C4-2B (cell line): ENCODE measurements at regions not wholly inside any gene's neighbourhood (a gene's known extent, or its start where the extent isn't known, plus 50 kb on each side); places are given as distances from the start of the nearest gene placed in this dataset.

Experiments
- H3K27ac ChIP-seq: fragments of 450-650 bp; 2 replicates; pipeline ENCODE4 v1.5.1; 2017
- ZFX ChIP-seq: fragments of 450-650 bp; IDR thresholded peaks from 2 replicates; pipeline ENCODE4 v1.6.1; 2017
- TF ChIP-seq, protein P1 (sequence below): fragments of 450-650 bp; conservative IDR thresholded peaks from 2 replicates; pipeline ENCODE4 v1.5.1; 2017; ENCODE audit warnings: mild to moderate bottlenecking

DNA sequence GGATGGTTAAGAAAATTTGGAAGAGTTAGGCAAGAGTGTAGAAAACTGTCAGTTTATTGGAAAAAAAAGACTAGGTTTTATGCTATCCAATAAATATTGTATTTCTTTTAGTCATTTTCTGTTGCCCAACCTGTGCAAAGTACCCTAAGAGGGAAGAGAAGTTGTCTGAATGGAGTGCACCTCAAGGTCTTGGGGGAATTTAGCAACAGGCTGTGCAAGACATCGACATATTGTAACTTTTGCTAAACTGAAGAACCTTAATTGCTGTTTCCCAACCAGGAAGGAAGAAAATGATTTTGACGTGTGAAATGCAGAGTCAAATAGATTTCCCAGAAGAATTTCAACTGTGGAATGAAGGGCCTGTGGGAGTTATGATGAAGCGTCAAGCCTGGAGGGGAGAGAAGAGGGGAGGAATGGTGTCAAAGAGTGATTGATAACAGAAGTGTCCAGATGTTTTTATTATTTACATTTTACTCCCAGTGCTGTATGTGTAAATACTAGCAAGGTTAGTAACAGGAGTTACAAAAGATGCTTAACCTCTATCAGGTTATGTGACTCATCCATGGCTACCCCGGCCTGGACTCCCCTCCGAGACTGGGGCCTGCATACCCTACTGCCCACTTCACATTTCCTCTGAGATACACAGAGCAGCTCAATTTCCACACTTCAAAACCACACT lies 246.8 kb downstream of the MYLK4 start:
- H3K27ac ChIP-seq = no peak overlapping the region
- TF ChIP-seq ZFX = no peak
- TF ChIP-seq, protein P1, sequence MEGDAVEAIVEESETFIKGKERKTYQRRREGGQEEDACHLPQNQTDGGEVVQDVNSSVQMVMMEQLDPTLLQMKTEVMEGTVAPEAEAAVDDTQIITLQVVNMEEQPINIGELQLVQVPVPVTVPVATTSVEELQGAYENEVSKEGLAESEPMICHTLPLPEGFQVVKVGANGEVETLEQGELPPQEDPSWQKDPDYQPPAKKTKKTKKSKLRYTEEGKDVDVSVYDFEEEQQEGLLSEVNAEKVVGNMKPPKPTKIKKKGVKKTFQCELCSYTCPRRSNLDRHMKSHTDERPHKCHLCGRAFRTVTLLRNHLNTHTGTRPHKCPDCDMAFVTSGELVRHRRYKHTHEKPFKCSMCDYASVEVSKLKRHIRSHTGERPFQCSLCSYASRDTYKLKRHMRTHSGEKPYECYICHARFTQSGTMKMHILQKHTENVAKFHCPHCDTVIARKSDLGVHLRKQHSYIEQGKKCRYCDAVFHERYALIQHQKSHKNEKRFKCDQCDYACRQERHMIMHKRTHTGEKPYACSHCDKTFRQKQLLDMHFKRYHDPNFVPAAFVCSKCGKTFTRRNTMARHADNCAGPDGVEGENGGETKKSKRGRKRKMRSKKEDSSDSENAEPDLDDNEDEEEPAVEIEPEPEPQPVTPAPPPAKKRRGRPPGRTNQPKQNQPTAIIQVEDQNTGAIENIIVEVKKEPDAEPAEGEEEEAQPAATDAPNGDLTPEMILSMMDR = no peak

DNA sequence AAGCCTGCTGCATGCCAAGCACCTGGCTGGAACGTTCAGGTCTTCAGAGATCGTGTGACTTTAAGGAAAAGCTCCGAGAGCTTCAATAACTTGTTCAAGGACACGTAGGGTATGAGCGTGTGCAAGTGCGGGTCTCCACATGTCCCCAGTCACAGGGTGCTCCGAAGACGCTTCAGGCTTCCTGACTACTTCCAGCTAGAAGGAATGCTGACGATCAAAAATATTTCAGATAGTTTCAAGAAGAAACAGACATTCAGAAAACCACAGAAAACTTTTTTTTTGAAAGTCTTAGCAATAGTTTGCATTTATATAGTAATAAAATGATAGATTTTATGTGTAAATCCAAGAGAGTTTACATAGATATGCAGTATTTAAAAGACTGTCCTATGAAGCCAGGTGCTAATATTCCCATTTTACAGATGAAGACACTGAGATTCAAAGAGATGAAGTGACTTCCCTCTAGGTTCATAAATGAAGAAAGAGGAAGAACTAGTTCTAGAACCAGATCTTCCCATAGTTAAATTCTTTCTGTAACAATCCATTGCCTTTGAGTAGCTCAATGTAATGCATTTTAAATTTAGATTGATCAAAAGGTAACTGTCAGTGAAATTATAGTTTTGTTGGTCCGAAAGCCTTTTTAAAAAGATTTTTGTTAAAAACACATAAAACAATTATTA lies 247.6 kb downstream of the MYLK4 start:
- TF ChIP-seq, protein P1 = no peak
- TF ChIP-seq ZFX = no peak
- no peak overlapping the region for H3K27ac ChIP-seq

DNA sequence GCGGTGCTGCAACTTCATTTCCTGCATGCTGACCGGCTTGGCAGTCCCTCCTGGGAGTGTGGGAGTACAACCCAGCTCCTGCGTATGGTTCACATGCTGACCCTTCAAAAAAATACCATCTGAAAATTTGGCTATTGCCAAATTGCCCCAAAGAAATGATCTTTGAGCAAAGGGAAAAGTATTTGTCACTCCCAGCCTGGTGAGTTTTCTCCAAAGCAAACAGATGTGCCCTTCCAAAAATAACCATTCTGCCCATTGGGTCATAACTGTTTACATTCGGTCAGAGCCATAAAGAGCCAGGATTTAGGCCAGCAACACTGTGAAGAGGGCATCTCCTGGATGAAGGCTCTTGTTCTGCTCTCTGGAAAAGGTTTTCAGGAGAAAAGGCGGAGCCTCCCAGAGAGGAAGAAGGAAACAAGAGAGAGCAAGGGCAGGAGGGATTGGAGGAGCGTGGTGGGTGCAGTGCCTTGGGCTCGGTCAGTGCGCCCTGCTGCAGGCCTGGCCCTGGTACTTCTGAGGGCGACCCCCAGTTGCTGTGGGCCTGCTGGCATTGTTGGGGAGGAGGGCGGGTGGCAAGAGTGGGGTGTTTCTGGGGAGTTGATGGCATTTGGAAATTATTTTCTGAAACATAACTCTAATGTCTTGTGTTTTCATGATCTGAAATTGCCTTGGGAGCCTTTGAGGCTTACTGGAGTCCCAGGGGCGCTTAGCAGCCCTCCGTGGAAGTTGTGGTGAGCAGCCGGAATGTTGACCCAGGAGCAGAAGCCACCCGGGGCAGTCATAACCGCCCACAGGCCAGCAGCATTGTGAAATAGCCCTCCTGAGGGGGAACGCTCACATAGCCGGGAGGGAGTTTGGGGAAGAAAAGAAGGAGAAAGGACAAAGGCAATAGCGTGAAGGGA lies 248.4 kb downstream of the MYLK4 start:
- no peak overlapping the region for H3K27ac ChIP-seq
- no peak for TF ChIP-seq ZFX
- TF ChIP-seq, protein P1 = no peak

DNA sequence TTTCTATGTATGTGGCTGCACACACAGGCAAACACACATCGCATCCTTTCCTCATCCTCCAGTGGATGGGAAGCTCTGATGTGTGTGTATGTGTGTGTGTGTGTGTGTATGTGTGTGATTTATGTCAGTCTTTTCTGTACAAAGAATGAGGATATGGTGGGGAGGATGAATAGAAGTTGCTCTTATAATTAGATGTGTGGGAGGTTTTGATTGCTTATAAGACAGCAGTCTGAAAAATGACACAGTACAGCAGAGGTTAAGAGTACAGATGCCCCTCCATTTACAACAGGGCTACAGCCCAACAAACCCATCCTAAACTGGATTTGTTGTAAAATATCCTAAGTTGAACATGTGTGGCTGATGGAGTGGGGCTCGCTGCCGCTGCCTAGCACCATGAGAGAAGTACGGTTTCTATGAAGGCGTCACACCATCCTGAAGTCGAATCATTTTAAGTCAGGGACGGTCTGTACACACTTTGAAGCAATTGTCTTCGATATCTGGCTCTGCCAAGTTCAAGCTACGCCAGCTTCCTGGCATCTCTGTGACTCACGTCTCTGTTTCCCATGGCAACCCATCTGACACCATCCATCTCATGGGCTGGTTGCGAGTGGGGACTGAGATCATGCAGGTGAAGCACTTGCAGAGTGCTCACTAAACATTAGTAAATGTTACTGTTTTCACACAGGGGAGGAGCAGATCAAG lies 252.6 kb downstream of the MYLK4 start:
- H3K27ac ChIP-seq = no peak overlapping the region
- no peak for TF ChIP-seq ZFX
- TF ChIP-seq, protein P1 = no peak

DNA sequence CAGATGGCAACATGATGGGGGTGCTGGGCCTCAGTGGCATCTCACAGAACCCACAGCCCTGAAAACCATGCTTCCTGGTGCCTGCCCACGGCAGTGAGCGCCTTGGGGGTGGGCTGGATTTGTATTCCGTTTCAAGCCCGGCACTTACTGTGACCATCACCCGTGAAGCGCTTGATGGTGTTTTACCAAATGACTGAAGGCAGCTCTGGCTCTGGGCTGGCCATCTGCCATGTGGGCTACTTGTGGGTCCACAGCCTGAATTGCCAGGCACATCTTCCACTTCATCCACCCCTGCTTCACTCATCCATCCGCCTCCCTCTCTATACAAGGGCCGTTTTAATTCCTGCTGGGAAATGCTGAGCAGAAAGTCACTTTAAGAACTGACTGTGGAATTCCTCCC lies 250.9 kb upstream of the GMDS start:
- TF ChIP-seq ZFX = no peak
- TF ChIP-seq, protein P1 = no peak

DNA sequence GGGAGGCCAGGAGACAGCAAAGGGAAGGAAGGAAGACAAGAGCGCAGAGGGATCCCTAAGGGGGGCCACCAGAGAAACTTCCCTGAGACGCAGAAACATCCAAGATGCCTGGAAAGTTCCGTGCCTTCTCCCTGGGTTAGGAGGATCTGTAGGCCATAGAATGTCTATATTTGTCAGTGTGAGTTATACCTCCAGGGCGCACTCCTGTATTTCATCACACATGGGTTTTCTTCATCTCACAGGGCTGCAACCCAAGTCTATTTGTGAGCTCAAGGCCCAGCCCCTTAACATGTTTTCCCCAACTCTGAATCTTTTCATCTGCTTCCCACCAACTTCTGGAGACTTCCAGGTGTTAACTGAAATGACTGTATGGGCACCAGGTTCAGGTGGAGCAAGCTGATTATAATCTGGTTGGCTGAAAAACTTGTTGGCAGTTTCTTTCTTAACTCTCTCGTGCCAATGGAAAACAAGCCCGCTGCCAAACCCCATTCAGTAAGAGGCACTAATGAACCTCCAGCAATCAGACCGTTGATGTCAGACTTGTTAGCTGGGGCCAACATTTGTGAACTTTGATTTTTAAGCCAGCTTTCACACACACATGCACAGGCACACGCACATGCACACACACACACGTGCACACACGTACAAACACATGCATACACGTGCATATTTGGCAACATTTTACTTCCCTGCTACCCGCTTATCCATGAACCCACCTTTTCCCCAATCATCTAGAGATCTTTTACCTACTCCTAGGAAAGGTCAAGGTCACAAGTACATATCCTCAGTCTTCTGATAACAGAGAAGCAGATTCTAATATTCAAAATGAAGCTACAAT lies 247.5 kb upstream of the GMDS start:
- TF ChIP-seq, protein P1 = no peak
- TF ChIP-seq ZFX = no peak

More for the DNA sequence above, 250.9 kb upstream of the GMDS start:
- H3K27ac ChIP-seq = no peak overlapping the region

More for the DNA sequence above, 247.5 kb upstream of the GMDS start:
- H3K27ac ChIP-seq = no peak overlapping the region
